Embryonic facial prominence (tissue), 1 donor: ENCODE measurements at regions not wholly inside any gene's neighbourhood (a gene's known extent, or its start where the extent isn't known, plus 50 kb on each side); places are given as distances from the start of the nearest gene placed in this dataset.

Source experiments
- DNase-seq: peaks from one replicate; pipeline ENCODE4 v3.0.0-alpha.2; 2016; ENCODE audit errors: extremely low spot score

GRCh38 chr7:110027385-110027784 is 1063.5 kb upstream of the LRRN3 start:
- no peak for DNase-seq

GRCh38 chr7:110043519-110043918 is 1047.4 kb upstream of the LRRN3 start:
- DNase-seq = no peak

GRCh38 chr7:110050785-110051184 is 1040.1 kb upstream of the LRRN3 start:
- no peak for DNase-seq

GRCh38 chr7:110051372-110051771 is 1039.6 kb upstream of the LRRN3 start:
- DNase-seq = no peak

GRCh38 chr7:110056331-110056730 is 1034.6 kb upstream of the LRRN3 start:
- DNase-seq = no peak

GRCh38 chr7:110058401-110058800 is 1032.5 kb upstream of the LRRN3 start:
- DNase-seq = no peak

GRCh38 chr7:110061387-110061786 is 1029.5 kb upstream of the LRRN3 start:
- no peak for DNase-seq

- DNase-seq = no peak
Observed at GRCh38 chr7:110065121-110065520, 1025.8 kb upstream of the LRRN3 start.

GRCh38 chr7:110066843-110067242 is 1024.1 kb upstream of the LRRN3 start:
- DNase-seq = no peak

GRCh38 chr7:110071192-110071591 is 1019.7 kb upstream of the LRRN3 start:
- DNase-seq = no peak

- no peak for DNase-seq
Observed at GRCh38 chr7:110075450-110075849, 1015.5 kb upstream of the LRRN3 start.

GRCh38 chr7:110076194-110076593 is 1014.7 kb upstream of the LRRN3 start:
- no peak for DNase-seq

- no peak for DNase-seq
Observed at GRCh38 chr7:110084181-110084807, 1006.6 kb upstream of the LRRN3 start.

GRCh38 chr7:110090110-110090820 is 1000.7 kb upstream of the LRRN3 start:
- DNase-seq = no peak

GRCh38 chr7:110095372-110096052 is 995.4 kb upstream of the LRRN3 start:
- DNase-seq = no peak

GRCh38 chr7:110104243-110104642 is 986.7 kb upstream of the LRRN3 start:
- no peak for DNase-seq

- no peak for DNase-seq
Observed at GRCh38 chr7:110105307-110105706, 985.6 kb upstream of the LRRN3 start.

- no peak for DNase-seq
Observed at GRCh38 chr7:110105840-110106239, 985.1 kb upstream of the LRRN3 start.

GRCh38 chr7:110119883-110120581 is 970.9 kb upstream of the LRRN3 start:
- no peak for DNase-seq

- DNase-seq = no peak
Observed at GRCh38 chr7:110129159-110129558, 961.8 kb upstream of the LRRN3 start.

- DNase-seq = no peak
Observed at GRCh38 chr7:110130669-110131068, 960.3 kb upstream of the LRRN3 start.

GRCh38 chr7:110131344-110131743 is 959.6 kb upstream of the LRRN3 start:
- DNase-seq = no peak
